ENCODE measurements at regions not wholly inside any gene's neighbourhood (a gene's known extent, or its start where the extent isn't known, plus 50 kb on each side); places are given as distances from the start of the nearest gene placed in this dataset.
A peak's percentile ranks its signal among the peaks of the same experiment; 100 is the strongest.

DNA sequence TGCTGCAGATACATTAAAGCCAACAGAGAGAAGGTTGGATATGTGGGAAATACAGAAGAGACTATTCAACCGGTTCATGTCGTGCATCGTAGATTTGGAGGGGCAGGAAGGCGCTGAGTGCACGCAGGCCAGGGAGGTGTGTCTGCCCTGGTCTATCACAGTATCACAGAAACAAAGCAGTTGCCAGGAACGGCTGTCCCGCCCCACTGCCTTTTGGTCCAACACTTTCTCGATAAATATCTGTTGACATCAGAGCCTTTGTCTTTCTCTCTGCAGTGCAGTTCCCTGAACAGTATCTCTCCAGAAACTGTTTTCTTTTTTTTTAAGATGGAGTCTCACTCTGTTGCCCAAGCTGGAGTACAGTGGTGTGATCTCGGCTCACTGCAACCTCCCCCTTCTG lies 151.1 kb upstream of the BCOR start:
- FAIRE-seq (no peak), DNase-seq (peak in 2 of 5 donors; percentile 42 to 48)
- H3K36me3 ChIP-seq (ENCODE audit: control insufficient read depth in 2 of 3, insufficient read depth in 3 of 3, low read length in 3 of 3) = no peaks in the 10 kb centered on the region
- intact Hi-C loops (cut with DNase I) = no loop called here
- no peak overlapping the region for H3K27ac ChIP-seq (ENCODE audit: low read depth in 2 of 2, low read length in 2 of 2)
- no peak overlapping the region for H3K9ac ChIP-seq (ENCODE audit: low read length in 3 of 3)
- no peaks in the 10 kb centered on the region for H3K9me3 ChIP-seq (ENCODE audit: control insufficient read depth in 2 of 3, insufficient read depth in 1 of 3, low read length in 3 of 3)
- no peaks in the 10 kb centered on the region for H3K4me1 ChIP-seq (ENCODE audit: control insufficient read depth in 2 of 3, insufficient read depth in 2 of 3, low read depth in 1 of 3, low read length in 3 of 3)
- H3K4me3 ChIP-seq (ENCODE audit: low read length in 3 of 3) = no peak overlapping the region
- TF ChIP-seq, protein P1, sequence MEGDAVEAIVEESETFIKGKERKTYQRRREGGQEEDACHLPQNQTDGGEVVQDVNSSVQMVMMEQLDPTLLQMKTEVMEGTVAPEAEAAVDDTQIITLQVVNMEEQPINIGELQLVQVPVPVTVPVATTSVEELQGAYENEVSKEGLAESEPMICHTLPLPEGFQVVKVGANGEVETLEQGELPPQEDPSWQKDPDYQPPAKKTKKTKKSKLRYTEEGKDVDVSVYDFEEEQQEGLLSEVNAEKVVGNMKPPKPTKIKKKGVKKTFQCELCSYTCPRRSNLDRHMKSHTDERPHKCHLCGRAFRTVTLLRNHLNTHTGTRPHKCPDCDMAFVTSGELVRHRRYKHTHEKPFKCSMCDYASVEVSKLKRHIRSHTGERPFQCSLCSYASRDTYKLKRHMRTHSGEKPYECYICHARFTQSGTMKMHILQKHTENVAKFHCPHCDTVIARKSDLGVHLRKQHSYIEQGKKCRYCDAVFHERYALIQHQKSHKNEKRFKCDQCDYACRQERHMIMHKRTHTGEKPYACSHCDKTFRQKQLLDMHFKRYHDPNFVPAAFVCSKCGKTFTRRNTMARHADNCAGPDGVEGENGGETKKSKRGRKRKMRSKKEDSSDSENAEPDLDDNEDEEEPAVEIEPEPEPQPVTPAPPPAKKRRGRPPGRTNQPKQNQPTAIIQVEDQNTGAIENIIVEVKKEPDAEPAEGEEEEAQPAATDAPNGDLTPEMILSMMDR (IDR thresholded peaks at IDR 0.05; ENCODE audit: borderline replicate concordance, extremely low read depth, insufficient read depth) = no peak
- H3K27me3 ChIP-seq (ENCODE audit: control insufficient read depth, insufficient read depth, low read length) = no peaks in the 10 kb centered on the region

DNA sequence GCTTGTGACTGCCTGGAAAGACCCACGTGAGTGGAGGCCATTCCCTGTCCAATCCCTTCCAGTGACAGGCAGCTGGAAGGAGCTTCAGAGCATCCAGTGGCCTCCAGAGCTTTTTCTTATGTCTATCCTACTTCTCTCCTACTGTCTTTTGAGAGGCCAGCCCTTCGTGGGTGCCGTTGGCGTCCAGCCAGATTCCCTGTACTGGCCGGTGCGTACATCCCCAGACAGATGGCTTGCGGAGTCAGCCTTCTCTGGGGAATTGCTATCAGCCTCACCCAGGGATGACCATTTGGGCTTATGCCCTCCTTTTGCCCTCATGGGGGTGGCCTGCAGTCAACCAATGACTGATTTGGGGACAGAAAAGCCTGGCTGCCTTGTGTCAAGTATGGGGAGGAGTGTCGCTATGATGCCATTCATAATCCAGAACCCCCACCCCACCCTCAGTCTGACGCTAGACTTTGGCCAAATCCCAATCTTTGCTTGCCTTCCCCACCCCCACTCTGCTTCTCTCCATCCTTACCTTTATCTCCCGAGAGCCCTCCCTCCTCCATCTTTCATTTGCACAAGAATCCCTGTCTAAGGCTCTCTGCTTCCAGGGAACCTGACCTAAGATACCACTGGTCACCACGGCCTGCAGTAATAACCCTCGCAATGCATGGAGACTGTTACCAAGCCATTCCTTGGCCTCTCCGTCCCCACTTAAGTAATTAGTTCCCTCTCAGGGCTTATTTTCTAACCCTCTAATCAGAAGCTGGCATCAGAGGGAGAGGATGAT lies 150.3 kb upstream of the BCOR start:
- no peak for FAIRE-seq
- Histone ChIP-seq H3K9ac (ENCODE audit: low read length in 3 of 3) (no peak overlapping the region), H3K4me3 (ENCODE audit: low read length in 3 of 3) (no peak overlapping the region), H3K4me1 (ENCODE audit: control insufficient read depth in 2 of 3, insufficient read depth in 2 of 3, low read depth in 1 of 3, low read length in 3 of 3) (no peaks in the 10 kb centered on the region), H3K27ac (ENCODE audit: low read depth in 2 of 2, low read length in 2 of 2) (no peak overlapping the region), H3K27me3 (ENCODE audit: control insufficient read depth, insufficient read depth, low read length) (no peaks in the 10 kb centered on the region), H3K9me3 (ENCODE audit: control insufficient read depth in 2 of 3, insufficient read depth in 1 of 3, low read length in 3 of 3) (no peaks in the 10 kb centered on the region), H3K36me3 (ENCODE audit: control insufficient read depth in 2 of 3, insufficient read depth in 3 of 3, low read length in 3 of 3) (no peaks in the 10 kb centered on the region)
- intact Hi-C loops (cut with DNase I) = no loop called here
- TF ChIP-seq, protein P1 (IDR thresholded peaks at IDR 0.05; ENCODE audit: borderline replicate concordance, extremely low read depth, insufficient read depth) = no peak
- peak in 1 of 5 donors; percentile 41 for DNase-seq

DNA sequence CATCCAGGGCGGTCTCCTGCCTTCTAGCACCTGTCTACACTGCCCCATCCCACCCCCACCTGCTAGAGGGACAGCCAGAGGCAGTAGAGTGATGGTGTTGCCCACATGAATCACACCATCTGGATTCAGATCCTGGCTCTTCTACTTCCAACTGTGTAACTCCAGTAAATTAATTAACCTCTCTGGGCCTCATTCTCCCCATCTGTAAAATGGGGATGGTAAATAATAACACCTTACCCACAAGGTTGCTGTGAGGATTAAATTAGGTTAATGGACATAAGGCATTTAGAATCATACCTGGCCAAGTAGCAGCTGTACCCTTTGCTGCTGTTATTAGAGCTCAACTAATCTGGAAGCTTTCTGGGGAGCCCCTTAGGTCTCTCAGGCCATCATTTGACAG lies 149.6 kb upstream of the BCOR start:
- DNase-seq (no peak), FAIRE-seq (no peak)
- Histone ChIP-seq H3K4me1 (ENCODE audit: control insufficient read depth in 2 of 3, insufficient read depth in 2 of 3, low read depth in 1 of 3, low read length in 3 of 3) (no peaks in the 10 kb centered on the region), H3K4me3 (ENCODE audit: low read length in 3 of 3) (no peak overlapping the region), H3K9ac (ENCODE audit: low read length in 3 of 3) (no peak overlapping the region), H3K36me3 (ENCODE audit: control insufficient read depth in 2 of 3, insufficient read depth in 3 of 3, low read length in 3 of 3) (no peaks in the 10 kb centered on the region), H3K27me3 (ENCODE audit: control insufficient read depth, insufficient read depth, low read length) (no peaks in the 10 kb centered on the region), H3K9me3 (ENCODE audit: control insufficient read depth in 2 of 3, insufficient read depth in 1 of 3, low read length in 3 of 3) (no peaks in the 10 kb centered on the region), H3K27ac (ENCODE audit: low read depth in 2 of 2, low read length in 2 of 2) (no peak overlapping the region)
- TF ChIP-seq, protein P1 (IDR thresholded peaks at IDR 0.05; ENCODE audit: borderline replicate concordance, extremely low read depth, insufficient read depth) = no peak
- intact Hi-C loops (cut with DNase I) = no loop called here

Data from kidney (tissue), 13 donors.